Bronchial epithelial cell (primary cell): ENCODE measurements at regions not wholly inside any gene's neighbourhood (a gene's known extent, or its start where the extent isn't known, plus 50 kb on each side); places are given as distances from the start of the nearest gene placed in this dataset.
"Not testable (repeated sequence)": the region's sequence is repeated elsewhere in the genome, so short reads cannot be mapped to it uniquely, and the experiment has no call there.

Experiments
- DNase-seq: peaks from one replicate; pipeline ENCODE4 v3.0.0-alpha.2; 2010; ENCODE audit warnings: low read depth
- FAIRE-seq: peaks from 2 replicates; lab custom pipeline; 2011; peaks lifted over from hg19 to GRCh38; lab: Jason Lieb, UNC
- H3K27me3 ChIP-seq: 2 replicates; pipeline ENCODE4 v1.5.1; 2011; ENCODE audit warnings: low read length; ENCODE audit not compliant: control insufficient read depth, insufficient read depth
- H3K36me3 ChIP-seq: 2 replicates; pipeline ENCODE4 v1.5.1; 2011; ENCODE audit warnings: low read length; ENCODE audit not compliant: control insufficient read depth, insufficient read depth
- H3K4me3 ChIP-seq: 2 replicates; pipeline ENCODE4 v1.5.1; 2011; ENCODE audit warnings: mild to moderate bottlenecking, low read depth, low read length, control low read depth
- CTCF ChIP-seq: IDR thresholded peaks from 2 replicates; pipeline ENCODE4 v1.5.1; 2011; ENCODE audit warnings: mild to moderate bottlenecking, moderate library complexity, low read length, control low read depth, inconsistent platforms; ENCODE audit not compliant: insufficient read depth, severe bottlenecking

- Histone ChIP-seq H3K4me3 (no peak overlapping the region), H3K27me3 (no peaks in the 10 kb centered on the region), H3K36me3 (no peaks in the 10 kb centered on the region)
- no peak for TF ChIP-seq CTCF
- no peak for FAIRE-seq
- no peak for DNase-seq
Observed at GRCh38 chr5:23991406-23991805, 484.0 kb downstream of the PRDM9 start.

- no peak for FAIRE-seq
- no peak for TF ChIP-seq CTCF
Observed at GRCh38 chr5:23994581-23995370, 487.4 kb downstream of the PRDM9 start.

GRCh38 chr5:23996525-23996924, 489.1 kb downstream of the PRDM9 start:
- no peak overlapping the region for H3K4me3 ChIP-seq
- FAIRE-seq (no peak), DNase-seq (no peak)
- no peaks in the 10 kb centered on the region for H3K36me3 ChIP-seq
- TF ChIP-seq CTCF, result no peak
- H3K27me3 ChIP-seq, result no peaks in the 10 kb centered on the region

More at GRCh38 chr5:23994581-23995370, 487.4 kb downstream of the PRDM9 start:
- no peak for DNase-seq
- Histone ChIP-seq H3K27me3 (no peaks in the 10 kb centered on the region), H3K4me3 (no peak overlapping the region), H3K36me3 (no peaks in the 10 kb centered on the region)

- FAIRE-seq (no peak), DNase-seq (no peak)
- Histone ChIP-seq H3K27me3 (no peaks in the 10 kb centered on the region), H3K36me3 (no peaks in the 10 kb centered on the region), H3K4me3 (no peak overlapping the region)
- no peak for TF ChIP-seq CTCF
Observed at GRCh38 chr5:24005384-24005783, 498.0 kb downstream of the PRDM9 start.

- H3K4me3 ChIP-seq, DNase-seq, FAIRE-seq, H3K36me3 ChIP-seq, H3K27me3 ChIP-seq: not testable (repeated sequence)
Observed at GRCh38 chr5:24017710-24018109, 510.3 kb downstream of the PRDM9 start.

GRCh38 chr5:24026288-24026687, 518.9 kb downstream of the PRDM9 start:
- Histone ChIP-seq H3K4me3 (no peak overlapping the region), H3K36me3 (no peaks in the 10 kb centered on the region), H3K27me3 (no peaks in the 10 kb centered on the region)
- TF ChIP-seq CTCF, result no peak
- DNase-seq, result no peak
- no peak for FAIRE-seq
